ENCODE measurements at regions not wholly inside any gene's neighbourhood (a gene's known extent, or its start where the extent isn't known, plus 50 kb on each side); places are given as distances from the start of the nearest gene placed in this dataset.

DNA sequence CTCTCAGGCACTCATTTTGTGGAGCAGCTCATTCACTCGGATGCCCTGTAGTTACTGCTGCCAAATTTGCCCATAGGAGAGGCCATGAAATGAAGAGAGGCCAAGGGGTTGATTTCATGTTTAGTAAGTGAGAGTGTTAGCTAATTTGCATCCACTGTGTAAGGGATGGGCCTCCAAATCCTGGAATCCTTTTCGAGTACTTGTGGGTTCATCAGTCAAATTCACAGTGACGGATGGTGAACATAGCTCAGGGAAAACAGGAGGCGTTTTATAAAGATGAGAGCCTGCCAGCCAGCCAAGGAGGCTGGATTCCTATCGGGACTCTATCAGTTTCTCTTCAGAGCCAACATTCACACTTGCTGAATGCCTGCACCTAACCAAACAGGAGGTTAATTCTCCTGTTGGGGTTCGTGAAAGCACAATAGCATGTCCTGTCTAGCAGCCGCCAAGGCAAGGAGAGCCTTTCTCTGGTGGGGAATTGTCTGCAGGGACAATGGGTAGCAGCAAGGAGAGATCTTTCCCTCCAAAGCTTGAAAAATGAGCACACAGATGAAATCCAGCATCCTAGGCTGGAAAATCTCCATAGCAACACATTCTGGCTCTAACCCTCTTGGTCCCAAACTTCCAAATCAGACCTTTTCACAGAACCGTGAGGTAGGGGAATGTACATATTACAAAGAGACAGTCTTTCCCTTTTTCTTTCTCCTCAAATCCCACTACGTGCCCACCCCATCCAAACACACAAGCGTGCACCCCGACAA is 231.4 kb upstream of the ECI2 start:
- TF ChIP-seq, protein P1, sequence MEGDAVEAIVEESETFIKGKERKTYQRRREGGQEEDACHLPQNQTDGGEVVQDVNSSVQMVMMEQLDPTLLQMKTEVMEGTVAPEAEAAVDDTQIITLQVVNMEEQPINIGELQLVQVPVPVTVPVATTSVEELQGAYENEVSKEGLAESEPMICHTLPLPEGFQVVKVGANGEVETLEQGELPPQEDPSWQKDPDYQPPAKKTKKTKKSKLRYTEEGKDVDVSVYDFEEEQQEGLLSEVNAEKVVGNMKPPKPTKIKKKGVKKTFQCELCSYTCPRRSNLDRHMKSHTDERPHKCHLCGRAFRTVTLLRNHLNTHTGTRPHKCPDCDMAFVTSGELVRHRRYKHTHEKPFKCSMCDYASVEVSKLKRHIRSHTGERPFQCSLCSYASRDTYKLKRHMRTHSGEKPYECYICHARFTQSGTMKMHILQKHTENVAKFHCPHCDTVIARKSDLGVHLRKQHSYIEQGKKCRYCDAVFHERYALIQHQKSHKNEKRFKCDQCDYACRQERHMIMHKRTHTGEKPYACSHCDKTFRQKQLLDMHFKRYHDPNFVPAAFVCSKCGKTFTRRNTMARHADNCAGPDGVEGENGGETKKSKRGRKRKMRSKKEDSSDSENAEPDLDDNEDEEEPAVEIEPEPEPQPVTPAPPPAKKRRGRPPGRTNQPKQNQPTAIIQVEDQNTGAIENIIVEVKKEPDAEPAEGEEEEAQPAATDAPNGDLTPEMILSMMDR (IDR thresholded peaks at IDR 0.05; ENCODE audit: insufficient read depth, missing control alignments) = no peak
- no peak for FAIRE-seq
- no peak for DNase-seq (ENCODE audit: insufficient read length, low spot score)

DNA sequence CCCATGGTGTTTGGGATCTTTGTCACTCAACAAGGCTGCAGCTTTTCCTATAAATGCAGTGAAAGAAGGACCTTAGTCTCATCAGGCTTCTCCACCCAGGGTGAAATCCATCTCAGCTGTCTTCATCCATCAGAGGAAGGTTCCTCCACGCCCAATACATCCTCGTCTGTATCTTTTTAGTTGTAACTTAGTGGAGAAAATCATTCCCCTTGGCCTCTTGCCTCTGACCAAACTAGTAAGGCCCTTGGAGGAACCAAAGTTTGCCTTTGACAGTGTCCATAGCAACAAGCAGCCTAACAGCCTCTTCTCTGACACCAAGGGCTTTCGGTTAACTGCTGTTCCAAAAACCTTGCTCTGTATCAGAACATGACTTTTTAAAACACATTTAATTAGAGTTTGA is 230.3 kb upstream of the ECI2 start:
- DNase-seq (ENCODE audit: insufficient read length, low spot score) = no peak
- FAIRE-seq = no peak
- TF ChIP-seq, protein P1 (IDR thresholded peaks at IDR 0.05; ENCODE audit: insufficient read depth, missing control alignments) = no peak

DNA sequence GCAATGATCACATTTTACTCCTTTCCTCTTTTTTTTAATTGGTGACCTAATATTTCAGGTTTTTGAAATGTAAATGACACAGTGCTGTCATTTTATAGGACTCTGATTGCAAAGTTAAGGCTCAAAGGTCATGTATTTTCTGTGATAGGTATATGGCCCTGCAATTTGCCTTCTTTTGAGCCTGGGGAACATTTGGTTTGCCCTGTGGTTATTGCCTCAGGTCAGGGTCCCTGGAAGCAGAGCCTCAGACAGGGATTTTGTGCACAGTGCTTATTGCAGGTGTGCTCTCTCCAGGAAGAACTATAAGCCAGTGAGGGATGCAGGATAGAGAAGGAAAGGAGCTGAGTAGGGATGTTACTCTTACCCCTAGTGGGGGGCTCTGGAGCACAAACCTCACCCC is 229.3 kb upstream of the ECI2 start:
- DNase-seq (ENCODE audit: insufficient read length, low spot score) (no peak), FAIRE-seq (no peak)
- TF ChIP-seq, protein P1 (IDR thresholded peaks at IDR 0.05; ENCODE audit: insufficient read depth, missing control alignments) = no peak

DNA sequence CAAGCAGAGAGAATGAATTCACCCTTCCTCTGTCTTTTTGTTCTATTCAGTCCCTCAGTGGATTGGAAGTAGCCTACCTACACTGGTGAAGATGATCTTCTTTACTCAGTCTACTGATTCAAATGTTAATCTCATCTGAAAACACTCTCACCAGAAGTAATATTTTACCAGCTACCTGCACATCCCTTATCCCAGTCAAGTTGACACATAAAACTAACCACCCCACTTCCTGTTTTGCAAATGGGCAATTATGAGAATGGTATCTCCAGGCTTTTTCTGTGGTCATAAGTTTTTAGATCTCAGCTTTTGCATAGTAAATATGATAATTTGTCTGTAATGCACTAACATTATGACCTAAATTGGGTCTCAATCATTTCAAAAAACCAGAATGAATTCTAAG is 228.8 kb upstream of the ECI2 start:
- DNase-seq (ENCODE audit: insufficient read length, low spot score) = no peak
- TF ChIP-seq, protein P1 (IDR thresholded peaks at IDR 0.05; ENCODE audit: insufficient read depth, missing control alignments) = no peak
- FAIRE-seq = no peak

DNA sequence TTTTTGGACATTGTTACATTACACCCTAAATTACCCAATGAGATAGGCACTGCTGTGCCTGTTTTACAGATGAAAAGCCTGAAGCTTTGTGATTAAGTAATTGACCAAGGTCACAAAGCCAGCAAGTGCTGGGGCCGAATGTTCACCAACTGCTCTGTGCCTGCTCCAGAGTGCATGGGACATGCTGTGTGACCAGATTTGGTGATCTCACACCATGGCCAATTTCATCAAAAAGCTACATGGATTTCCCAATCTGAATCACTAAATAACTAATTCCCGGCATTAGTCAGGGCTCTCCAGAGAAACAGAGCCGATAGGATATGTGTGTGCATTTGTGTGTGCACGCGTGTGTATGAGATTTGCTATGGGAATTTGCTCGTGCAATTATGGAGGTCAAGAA is 228.3 kb upstream of the ECI2 start:
- TF ChIP-seq, protein P1 (IDR thresholded peaks at IDR 0.05; ENCODE audit: insufficient read depth, missing control alignments) = no peak
- FAIRE-seq (no peak), DNase-seq (ENCODE audit: insufficient read length, low spot score) (no peak)

DNA sequence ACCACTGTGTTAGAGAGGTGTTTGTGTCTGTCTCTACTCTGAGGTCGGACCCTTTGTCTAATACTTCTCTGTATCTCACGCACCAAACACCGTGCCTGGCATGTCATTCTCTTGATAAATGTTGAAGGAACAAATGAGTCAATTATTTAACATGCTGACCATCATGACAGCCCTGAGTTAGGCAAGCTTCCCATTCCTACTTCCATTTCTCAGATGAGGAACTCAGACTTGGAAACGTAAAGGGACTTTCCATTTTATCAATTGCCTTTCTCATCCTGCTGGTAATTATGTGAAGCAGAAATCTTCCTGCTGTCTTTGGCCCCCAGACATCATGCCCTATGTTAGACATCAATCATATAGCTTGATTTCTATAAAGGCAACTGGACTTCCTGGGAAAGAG is 227.0 kb upstream of the ECI2 start:
- TF ChIP-seq, protein P1 (IDR thresholded peaks at IDR 0.05; ENCODE audit: insufficient read depth, missing control alignments) = no peak
- DNase-seq (ENCODE audit: insufficient read length, low spot score) (no peak), FAIRE-seq (no peak)

DNA sequence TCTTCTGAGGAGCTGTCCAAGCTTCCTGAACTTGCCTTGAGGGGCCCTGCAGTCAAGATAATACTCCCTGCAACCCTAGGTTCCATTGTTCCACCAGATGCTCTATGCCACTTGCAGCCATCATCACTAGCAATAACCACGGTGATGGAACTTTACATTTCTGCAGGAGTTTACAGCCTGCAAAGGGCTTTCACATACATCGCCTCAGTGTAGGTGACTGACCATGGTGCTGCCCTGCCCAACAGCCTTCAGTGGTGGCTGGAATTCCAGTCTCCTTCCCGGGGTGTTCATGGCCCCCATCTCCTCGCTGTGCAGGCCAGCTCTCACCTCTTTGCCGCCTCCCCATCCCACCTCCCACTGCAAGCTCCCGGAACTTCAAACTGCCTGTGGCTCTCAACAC is 225.5 kb upstream of the ECI2 start:
- DNase-seq (ENCODE audit: insufficient read length, low spot score) = no peak
- no peak for FAIRE-seq
- TF ChIP-seq, protein P1 (IDR thresholded peaks at IDR 0.05; ENCODE audit: insufficient read depth, missing control alignments) = no peak

Data from D721Med (cell line).